Kidney (tissue), 13 donors: ENCODE measurements at regions not wholly inside any gene's neighbourhood (a gene's known extent, or its start where the extent isn't known, plus 50 kb on each side); places are given as distances from the start of the nearest gene placed in this dataset.
A peak's percentile ranks its signal among the peaks of the same experiment; 100 is the strongest.

ENCODE experiments used
- DNase-seq, 5 donors: peaks; one replicate each; pipeline ENCODE4 v3.0.0-alpha.2; 2013 to 2020
- FAIRE-seq: peaks from 2 replicates; lab custom pipeline; 2012; peaks lifted over from hg19 to GRCh38; lab: Jason Lieb, UNC
- H3K27ac ChIP-seq, 2 donors: one replicate each; pipeline ENCODE4 v1.7.0; 2013; ENCODE audit warnings: low read depth in 2 of 2, low read length in 2 of 2, inconsistent platforms in 1 of 2
- H3K27me3 ChIP-seq: one replicate; pipeline ENCODE4 v1.7.1; 2013; ENCODE audit warnings: low read length, inconsistent platforms; ENCODE audit not compliant: control insufficient read depth, insufficient read depth
- H3K36me3 ChIP-seq, 3 donors: one replicate each; pipeline versions ENCODE4 v1.7.0 to v1.7.1; 2013; ENCODE audit warnings: low read length in 3 of 3, control low read depth in 1 of 3, inconsistent platforms in 1 of 3; ENCODE audit not compliant: insufficient read depth in 3 of 3, control insufficient read depth in 2 of 3
- H3K4me1 ChIP-seq, 3 donors: one replicate each; pipeline versions ENCODE4 v1.7.0 to v1.7.1; 2013; ENCODE audit warnings: low read length in 3 of 3, inconsistent platforms in 1 of 3, low read depth in 1 of 3; ENCODE audit not compliant: control insufficient read depth in 2 of 3, insufficient read depth in 2 of 3
- H3K4me3 ChIP-seq, 3 donors: one replicate each; pipeline versions ENCODE4 v1.7.0 to v1.8.1; 2013; ENCODE audit warnings: low read length in 3 of 3, control low read depth in 1 of 3, inconsistent platforms in 1 of 3
- H3K9ac ChIP-seq, 3 donors: one replicate each; pipeline versions ENCODE4 v1.7.0 to v1.7.1; 2013; ENCODE audit warnings: low read length in 3 of 3, control low read depth in 1 of 3, inconsistent platforms in 1 of 3
- H3K9me3 ChIP-seq, 3 donors: one replicate each; pipeline versions ENCODE4 v1.7.0 to v1.7.1; 2013; ENCODE audit warnings: low read length in 3 of 3, control low read depth in 1 of 3, inconsistent platforms in 1 of 3; ENCODE audit not compliant: control insufficient read depth in 2 of 3, insufficient read depth in 1 of 3
- intact Hi-C: fragments of 100-400 bp; cut with DNase I; formaldehyde crosslinking; loops from one replicate; pipeline ENCODE4 v1.11.1; 2022
- TF ChIP-seq, protein P1 (sequence below): IDR thresholded peaks from 3 replicates; pipeline ENCODE4 v1.5.1; 2012; ENCODE audit warnings: mild to moderate bottlenecking, moderate library complexity, borderline replicate concordance; ENCODE audit not compliant: insufficient read depth; ENCODE audit errors: extremely low read depth
- donor health status: control.
- donor health status: control.
- donor health status: control.
- donor health status: control.
- donor health status: control.
- donor health status: DM: yes; HTN: yes; CAD: no.
- donor health status: Normal renal cell carcinoma (clear cell type).

DNA sequence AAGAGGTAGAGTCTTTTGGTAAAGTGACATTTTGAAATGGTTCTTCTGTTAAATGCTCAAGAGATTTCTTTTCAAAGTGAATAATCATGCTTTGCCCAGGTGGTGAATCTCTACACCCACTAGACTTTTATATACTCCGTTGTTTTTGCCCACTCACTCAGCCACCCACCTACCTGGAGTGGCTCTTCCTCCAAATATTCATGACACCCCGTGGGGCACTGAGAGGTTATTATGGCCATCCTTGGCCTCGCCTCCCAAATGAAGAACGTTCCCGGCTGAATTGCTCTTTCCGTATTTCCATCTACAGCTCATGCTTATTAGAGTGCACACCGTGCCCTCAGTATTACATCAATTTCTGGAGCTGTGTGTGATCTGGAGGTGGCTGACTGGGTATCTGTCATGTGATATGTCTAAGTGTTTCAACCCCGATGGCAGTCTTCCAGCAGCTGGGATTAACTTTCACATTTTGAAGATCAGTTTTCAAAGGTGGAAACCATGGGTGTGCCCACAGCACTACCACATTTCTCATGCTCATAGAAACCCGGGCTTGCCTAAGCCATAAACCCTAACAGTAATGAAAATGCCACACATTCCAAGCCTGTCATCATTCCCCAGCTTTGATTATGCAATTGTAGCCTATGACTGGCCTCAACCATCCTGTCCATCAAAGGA is 406.6 kb upstream of the MMADHC start:
- DNase-seq: peak in 1 of 5 donors; percentile 7
- intact Hi-C loops: no loop called here
- no peak for FAIRE-seq
- Histone ChIP-seq H3K4me3 (no peak overlapping the region), H3K9ac (no peak overlapping the region), H3K27me3 (no peaks in the 10 kb centered on the region), H3K27ac (no peak overlapping the region), H3K36me3 (no peaks in the 10 kb centered on the region), H3K4me1 (no peaks in the 10 kb centered on the region), H3K9me3 (peaks cover 0 to 5% (median 0%) of the 10 kb centered on the region in 3 donors)
- TF ChIP-seq, protein P1, sequence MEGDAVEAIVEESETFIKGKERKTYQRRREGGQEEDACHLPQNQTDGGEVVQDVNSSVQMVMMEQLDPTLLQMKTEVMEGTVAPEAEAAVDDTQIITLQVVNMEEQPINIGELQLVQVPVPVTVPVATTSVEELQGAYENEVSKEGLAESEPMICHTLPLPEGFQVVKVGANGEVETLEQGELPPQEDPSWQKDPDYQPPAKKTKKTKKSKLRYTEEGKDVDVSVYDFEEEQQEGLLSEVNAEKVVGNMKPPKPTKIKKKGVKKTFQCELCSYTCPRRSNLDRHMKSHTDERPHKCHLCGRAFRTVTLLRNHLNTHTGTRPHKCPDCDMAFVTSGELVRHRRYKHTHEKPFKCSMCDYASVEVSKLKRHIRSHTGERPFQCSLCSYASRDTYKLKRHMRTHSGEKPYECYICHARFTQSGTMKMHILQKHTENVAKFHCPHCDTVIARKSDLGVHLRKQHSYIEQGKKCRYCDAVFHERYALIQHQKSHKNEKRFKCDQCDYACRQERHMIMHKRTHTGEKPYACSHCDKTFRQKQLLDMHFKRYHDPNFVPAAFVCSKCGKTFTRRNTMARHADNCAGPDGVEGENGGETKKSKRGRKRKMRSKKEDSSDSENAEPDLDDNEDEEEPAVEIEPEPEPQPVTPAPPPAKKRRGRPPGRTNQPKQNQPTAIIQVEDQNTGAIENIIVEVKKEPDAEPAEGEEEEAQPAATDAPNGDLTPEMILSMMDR: no peak

DNA sequence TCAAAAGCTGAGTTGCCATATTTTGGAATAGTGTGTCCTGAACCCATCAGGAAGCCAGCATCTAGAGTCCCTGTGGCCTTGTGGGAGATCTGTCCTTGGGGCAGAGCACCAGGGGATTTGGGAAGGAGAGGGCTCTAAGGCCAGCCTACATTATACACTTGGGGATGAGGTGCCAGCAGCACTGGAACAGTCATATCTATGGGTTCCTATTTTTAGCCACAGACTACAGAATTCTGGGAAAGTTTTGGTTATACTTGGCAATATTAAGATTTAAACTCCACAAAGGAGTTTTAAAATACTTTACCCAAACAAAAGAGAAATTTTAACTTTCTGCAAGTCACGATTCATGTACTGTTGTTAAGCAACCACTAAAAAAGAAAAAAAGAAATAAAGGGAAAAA is 405.7 kb upstream of the MMADHC start:
- DNase-seq (no peak), FAIRE-seq (no peak)
- H3K36me3 ChIP-seq: no peaks in the 10 kb centered on the region
- H3K4me1 ChIP-seq: no peaks in the 10 kb centered on the region
- intact Hi-C loops: no loop called here
- no peaks in the 10 kb centered on the region for H3K9me3 ChIP-seq
- H3K27ac ChIP-seq: no peak overlapping the region
- H3K4me3 ChIP-seq: no peak overlapping the region
- TF ChIP-seq, protein P1: no peak
- no peak overlapping the region for H3K9ac ChIP-seq
- H3K27me3 ChIP-seq: no peaks in the 10 kb centered on the region

DNA sequence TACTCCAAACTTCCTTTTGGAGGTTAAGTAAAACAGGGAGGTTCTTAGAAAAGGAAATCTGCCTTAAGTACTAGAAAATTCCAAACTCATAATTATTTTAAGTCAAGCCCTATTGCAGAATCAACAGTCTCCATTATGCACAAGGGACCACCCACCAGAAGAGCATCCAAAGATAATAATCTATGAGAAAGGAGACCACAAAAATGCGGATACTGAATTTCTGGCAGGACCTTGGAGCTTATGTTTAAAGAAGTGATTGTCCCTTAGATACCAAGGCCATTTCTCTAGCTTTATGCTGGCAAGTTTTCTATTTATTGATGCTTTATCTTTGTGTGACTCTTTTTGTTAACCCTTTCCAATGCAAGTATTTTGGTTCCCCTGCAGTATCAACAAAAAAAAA is 404.0 kb upstream of the MMADHC start:
- no peak overlapping the region for H3K9ac ChIP-seq
- no peaks in the 10 kb centered on the region for H3K4me1 ChIP-seq
- H3K9me3 ChIP-seq: no peaks in the 10 kb centered on the region
- FAIRE-seq: no peak
- H3K36me3 ChIP-seq: no peaks in the 10 kb centered on the region
- TF ChIP-seq, protein P1: no peak
- intact Hi-C loops: no loop called here
- H3K27ac ChIP-seq: no peak overlapping the region
- H3K27me3 ChIP-seq: no peaks in the 10 kb centered on the region
- no peak overlapping the region for H3K4me3 ChIP-seq
- DNase-seq: no peak

DNA sequence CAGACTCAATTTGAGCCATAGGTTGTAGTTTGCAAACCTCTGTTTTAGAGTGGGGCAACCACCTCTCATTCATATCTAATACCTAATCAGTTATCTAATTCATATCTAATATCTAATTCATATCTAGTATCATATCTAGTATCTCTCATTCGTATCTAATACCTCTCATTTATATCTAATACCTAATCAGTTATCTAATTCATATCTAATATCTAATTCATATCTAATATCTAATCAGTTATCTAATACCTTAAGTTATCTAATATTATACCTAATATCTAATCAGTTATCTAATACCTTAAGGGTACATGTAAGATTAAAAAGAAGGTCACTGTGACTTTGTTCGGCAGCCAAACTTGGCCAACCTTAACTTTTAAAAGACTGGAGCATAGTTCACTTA is 403.4 kb upstream of the MMADHC start:
- DNase-seq (no peak), FAIRE-seq (no peak)
- Histone ChIP-seq H3K4me3 (no peak overlapping the region), H3K9me3 (no peaks in the 10 kb centered on the region), H3K27ac (no peak overlapping the region), H3K36me3 (no peaks in the 10 kb centered on the region), H3K4me1 (no peaks in the 10 kb centered on the region), H3K9ac (no peak overlapping the region), H3K27me3 (no peaks in the 10 kb centered on the region)
- TF ChIP-seq, protein P1: no peak
- intact Hi-C loops: no loop called here
